Endodermal cell (in vitro differentiated cells): ENCODE measurements at regions not wholly inside any gene's neighbourhood (a gene's known extent, or its start where the extent isn't known, plus 50 kb on each side); places are given as distances from the start of the nearest gene placed in this dataset.
"Not testable (repeated sequence)": the region's sequence is repeated elsewhere in the genome, so short reads cannot be mapped to it uniquely, and the experiment has no call there.

Experiments
- DNase-seq: peaks from one replicate; pipeline ENCODE4 v3.0.0-alpha.2; 2017
- H3K27ac ChIP-seq: 2 replicates; pipeline ENCODE4 v1.5.1; 2013; ENCODE audit warnings: mild to moderate bottlenecking, low read depth, low read length, moderate library complexity
- H3K27me3 ChIP-seq: 2 replicates; pipeline ENCODE4 v1.6.1; 2013; ENCODE audit warnings: mild to moderate bottlenecking, low read length, moderate library complexity; ENCODE audit not compliant: insufficient read depth, control insufficient read depth, poor library complexity, severe bottlenecking
- H3K36me3 ChIP-seq: 2 replicates; pipeline ENCODE4 v1.7.0; 2013; ENCODE audit warnings: mild to moderate bottlenecking, low read length, moderate library complexity; ENCODE audit not compliant: control insufficient read depth, insufficient read depth
- H3K4me1 ChIP-seq: one replicate; pipeline ENCODE4 v1.7.0; 2013; ENCODE audit warnings: low read length; ENCODE audit not compliant: control insufficient read depth, insufficient read depth
- H3K4me3 ChIP-seq: 2 replicates; pipeline ENCODE4 v1.5.1; 2013; ENCODE audit warnings: mild to moderate bottlenecking, low read length, moderate library complexity
- H3K9ac ChIP-seq: 2 replicates; pipeline ENCODE4 v1.6.1; 2013; ENCODE audit warnings: mild to moderate bottlenecking, low read length, moderate library complexity; ENCODE audit not compliant: poor library complexity, severe bottlenecking; ENCODE audit errors: extremely low read depth
- H3K9me3 ChIP-seq: 2 replicates; pipeline ENCODE4 v1.6.1; 2013; ENCODE audit warnings: mild to moderate bottlenecking, low read length, moderate library complexity; ENCODE audit not compliant: control insufficient read depth
- H3K27ac Mint-ChIP-seq: 2 replicates; pipeline ENCODE4 v1.8.0; 2020; ENCODE audit warnings: mixed read lengths
- H3K27me3 Mint-ChIP-seq: 2 replicates; pipeline ENCODE4 v1.8.0; 2021; ENCODE audit warnings: mild to moderate bottlenecking, mixed read lengths; ENCODE audit not compliant: insufficient read depth
- H3K36me3 Mint-ChIP-seq: 2 replicates; pipeline ENCODE4 v1.8.0; 2020; ENCODE audit warnings: low read depth, mixed read lengths
- H3K4me1 Mint-ChIP-seq: 2 replicates; pipeline ENCODE4 v1.8.0; 2020; ENCODE audit warnings: mixed read lengths
- H3K4me3 Mint-ChIP-seq: 2 replicates; pipeline ENCODE4 v1.8.0; 2020; ENCODE audit warnings: mild to moderate bottlenecking, moderate library complexity, mixed read lengths
- H3K9me3 Mint-ChIP-seq: 2 replicates; pipeline ENCODE4 v1.8.0; 2020; ENCODE audit warnings: mild to moderate bottlenecking, mixed read lengths
- WGBS, 2 experiments: methylation state at CpG; one replicate each; pipeline versions ENCODE4 v1.1.5 to v1.1.7; 2013; ENCODE audit warnings: missing lambda C conversion rate in 2 of 2, mixed read lengths in 1 of 2; ENCODE audit not compliant: insufficient coverage in 1 of 2, insufficient read length in 1 of 2; 5-methylcytosine and 5-hydroxymethylcytosine counted together
- TF ChIP-seq, protein P1 (sequence below): fragments of 200-600 bp; sonication (generic); conservative IDR thresholded peaks from 2 replicates; pipeline ENCODE4 v1.5.0; 2021; ENCODE audit warnings: antibody characterized with exemption, mild to moderate bottlenecking

DNA sequence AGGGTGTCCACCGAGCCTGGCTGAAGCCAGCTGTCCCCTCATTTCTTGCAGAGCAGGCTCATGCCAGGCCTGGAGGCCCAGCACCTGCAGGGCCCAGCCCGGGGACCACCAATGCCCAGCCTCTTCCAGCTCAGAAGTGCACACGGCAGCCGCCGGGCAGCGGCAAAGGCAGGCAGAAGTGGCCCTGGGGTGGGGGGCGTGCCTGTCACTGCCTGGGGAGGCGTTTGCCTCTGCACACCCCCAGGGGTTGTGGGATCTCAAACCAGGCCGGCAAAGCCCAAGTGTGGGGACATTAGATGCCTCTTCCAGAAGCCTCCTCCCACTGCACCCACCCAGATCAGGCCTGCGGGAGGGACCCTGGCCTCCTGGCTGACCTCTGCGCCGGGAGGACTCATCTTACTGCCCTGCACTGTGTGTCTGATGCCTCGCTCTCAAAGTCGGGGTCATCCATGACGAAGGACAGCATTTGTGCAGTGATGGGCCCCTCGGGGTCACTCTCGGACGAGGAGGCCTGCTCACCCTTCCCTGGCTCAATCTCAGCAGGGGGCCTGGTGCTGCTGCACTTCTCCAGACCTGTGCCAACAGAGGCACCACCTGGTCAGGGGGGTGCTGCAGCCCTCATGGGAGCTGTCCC lies 255.8 kb downstream of the ANKRD30B start:
- not testable (repeated sequence) for DNase-seq, H3K27me3 Mint-ChIP-seq, H3K27ac ChIP-seq, H3K36me3 Mint-ChIP-seq, H3K9ac ChIP-seq, H3K4me1 ChIP-seq, H3K27me3 ChIP-seq, H3K27ac Mint-ChIP-seq, H3K4me3 ChIP-seq, H3K9me3 ChIP-seq, H3K4me1 Mint-ChIP-seq, H3K4me3 Mint-ChIP-seq, H3K36me3 ChIP-seq
- H3K9me3 Mint-ChIP-seq: peaks cover 72% of the 10 kb centered on the region
- WGBS, 2 experiments: 86 to 95% methylated on average over 4 to 18 of the region's 18 CpGs

DNA sequence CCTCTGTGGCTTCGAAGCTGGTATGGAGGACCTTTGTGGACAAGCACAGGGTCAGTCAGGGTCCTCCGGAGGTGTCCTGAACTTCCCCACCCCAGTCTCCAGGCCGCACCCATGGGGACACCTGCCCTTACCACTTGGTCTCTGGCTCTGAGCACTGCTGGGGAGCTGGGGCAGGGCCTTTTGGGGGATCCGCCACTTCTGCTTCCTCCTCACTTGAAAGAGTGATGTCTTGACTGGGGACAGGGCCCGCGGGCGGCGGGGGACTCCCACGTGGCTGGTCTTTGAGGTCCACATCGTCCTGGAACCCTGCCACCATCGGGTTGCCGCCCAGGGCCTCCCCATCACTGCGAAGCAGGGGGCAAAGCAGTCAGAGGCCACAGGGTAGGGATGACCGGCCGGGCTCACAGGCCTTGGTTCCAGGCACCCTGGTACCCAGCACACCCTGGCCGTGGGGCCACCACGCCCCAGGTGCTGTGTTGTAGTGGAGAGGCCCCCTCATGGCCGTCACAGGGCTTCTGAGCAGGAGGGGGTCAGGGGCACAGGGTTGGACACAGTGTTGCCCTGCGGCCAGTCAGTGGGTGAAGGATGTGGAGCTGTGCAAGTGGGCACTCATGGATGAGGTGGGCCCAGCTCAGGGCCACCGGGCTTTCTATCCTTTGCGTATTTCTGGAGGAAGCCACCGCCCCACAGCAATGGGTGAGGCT lies 256.4 kb downstream of the ANKRD30B start:
- H3K9me3 Mint-ChIP-seq: peaks cover 76% of the 10 kb centered on the region

DNA sequence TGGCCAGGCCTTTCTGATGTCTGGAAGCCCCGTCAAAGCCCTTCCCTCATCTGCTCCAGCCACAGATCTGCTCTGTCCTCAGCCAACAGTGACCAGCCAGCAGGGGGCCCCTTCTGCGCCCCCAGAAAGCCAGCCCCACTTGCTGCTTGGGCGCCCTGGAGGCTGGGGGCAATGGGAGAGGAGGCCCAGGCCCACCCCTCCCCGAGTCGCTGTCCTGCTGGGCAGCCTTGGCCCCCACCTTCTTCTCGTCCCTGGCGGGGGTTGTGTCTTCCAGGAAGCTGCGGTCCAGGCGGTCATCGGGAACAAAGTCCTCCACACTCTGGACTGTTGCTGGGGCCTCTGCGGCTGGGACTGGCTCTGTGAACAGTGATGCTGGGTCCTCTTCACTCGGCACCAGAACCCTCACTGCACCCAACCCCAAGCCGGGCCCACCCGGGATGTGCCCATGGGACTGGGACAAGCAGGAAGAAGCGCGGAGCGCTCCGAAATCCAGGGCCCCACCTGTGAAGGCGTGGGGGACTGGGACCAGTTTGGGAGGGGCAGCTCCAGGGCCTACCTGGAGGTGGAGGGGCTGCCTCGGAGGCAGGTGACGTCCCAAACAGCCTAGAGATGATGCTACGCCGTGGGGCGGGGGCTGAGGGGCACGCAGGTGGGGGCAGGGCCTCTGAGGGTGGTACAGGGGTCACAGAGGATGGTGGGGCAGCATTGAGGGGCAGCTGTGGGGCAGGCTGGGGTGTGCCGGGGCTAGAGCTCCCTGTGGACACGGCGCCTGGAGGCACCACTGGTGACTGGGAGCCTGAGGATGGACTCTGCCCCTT lies 257.6 kb downstream of the ANKRD30B start:
- Histone ChIP-seq H3K4me3 (no peak overlapping the region), H3K4me1 (no peaks in the 10 kb centered on the region), H3K27me3 (no peaks in the 10 kb centered on the region), H3K27ac (no peak overlapping the region), H3K9me3 (peaks cover 13% of the 10 kb centered on the region), H3K9ac (no peak overlapping the region), H3K36me3 (no peaks in the 10 kb centered on the region)
- 83 to 86% methylated on average over 7 to 28 of the region's 28 CpGs for WGBS, 2 experiments
- no peak overlapping the region for H3K27ac Mint-ChIP-seq
- peaks cover 79% of the 10 kb centered on the region for H3K9me3 Mint-ChIP-seq
- H3K4me3 Mint-ChIP-seq: no peak overlapping the region
- H3K4me1 Mint-ChIP-seq: no peaks in the 10 kb centered on the region
- no peak for DNase-seq
- no peaks in the 10 kb centered on the region for H3K36me3 Mint-ChIP-seq
- TF ChIP-seq, protein P1, sequence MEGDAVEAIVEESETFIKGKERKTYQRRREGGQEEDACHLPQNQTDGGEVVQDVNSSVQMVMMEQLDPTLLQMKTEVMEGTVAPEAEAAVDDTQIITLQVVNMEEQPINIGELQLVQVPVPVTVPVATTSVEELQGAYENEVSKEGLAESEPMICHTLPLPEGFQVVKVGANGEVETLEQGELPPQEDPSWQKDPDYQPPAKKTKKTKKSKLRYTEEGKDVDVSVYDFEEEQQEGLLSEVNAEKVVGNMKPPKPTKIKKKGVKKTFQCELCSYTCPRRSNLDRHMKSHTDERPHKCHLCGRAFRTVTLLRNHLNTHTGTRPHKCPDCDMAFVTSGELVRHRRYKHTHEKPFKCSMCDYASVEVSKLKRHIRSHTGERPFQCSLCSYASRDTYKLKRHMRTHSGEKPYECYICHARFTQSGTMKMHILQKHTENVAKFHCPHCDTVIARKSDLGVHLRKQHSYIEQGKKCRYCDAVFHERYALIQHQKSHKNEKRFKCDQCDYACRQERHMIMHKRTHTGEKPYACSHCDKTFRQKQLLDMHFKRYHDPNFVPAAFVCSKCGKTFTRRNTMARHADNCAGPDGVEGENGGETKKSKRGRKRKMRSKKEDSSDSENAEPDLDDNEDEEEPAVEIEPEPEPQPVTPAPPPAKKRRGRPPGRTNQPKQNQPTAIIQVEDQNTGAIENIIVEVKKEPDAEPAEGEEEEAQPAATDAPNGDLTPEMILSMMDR: no peak
- H3K27me3 Mint-ChIP-seq: no peaks in the 10 kb centered on the region

More for the DNA sequence above, 256.4 kb downstream of the ANKRD30B start:
- not testable (repeated sequence) for H3K27ac Mint-ChIP-seq, H3K27me3 ChIP-seq, H3K4me1 ChIP-seq, H3K4me3 ChIP-seq, H3K27me3 Mint-ChIP-seq, H3K27ac ChIP-seq, H3K36me3 Mint-ChIP-seq, DNase-seq, H3K4me3 Mint-ChIP-seq, H3K9ac ChIP-seq, H3K36me3 ChIP-seq, H3K4me1 Mint-ChIP-seq
- H3K9me3 ChIP-seq: peaks cover 11% of the 10 kb centered on the region
- 68 to 80% methylated on average over 6 to 22 of the region's 22 CpGs for WGBS, 2 experiments

DNA sequence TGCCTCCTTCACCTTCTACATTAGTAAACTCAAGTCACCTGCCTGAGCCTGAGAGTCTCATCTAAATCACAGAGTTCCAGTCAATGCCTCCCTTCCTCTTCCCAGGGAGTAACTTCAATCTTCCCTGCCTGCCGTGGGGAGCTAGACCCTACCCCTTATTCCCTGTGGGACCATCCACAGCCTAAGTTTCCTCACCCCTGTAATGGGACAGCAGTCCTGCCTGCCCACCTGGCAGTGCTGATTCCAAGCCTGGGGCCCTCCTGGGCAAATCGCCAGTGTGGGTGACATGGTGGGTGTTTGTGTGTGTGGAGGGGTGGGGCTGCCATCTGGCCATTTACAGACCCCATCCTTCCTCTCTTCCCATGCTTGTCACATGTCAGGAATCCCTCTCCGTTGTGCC lies 258.6 kb downstream of the ANKRD30B start:
- not testable (repeated sequence) for H3K4me3 Mint-ChIP-seq, H3K36me3 Mint-ChIP-seq, H3K4me1 ChIP-seq, H3K4me3 ChIP-seq, H3K36me3 ChIP-seq, H3K9ac ChIP-seq, H3K27ac Mint-ChIP-seq, DNase-seq, H3K4me1 Mint-ChIP-seq, H3K27ac ChIP-seq, H3K27me3 ChIP-seq, H3K27me3 Mint-ChIP-seq
- 88% methylated on average over 2 of the region's 3 CpGs; no CpG with 5 or more reads in 1 of the 2 experiments for WGBS, 2 experiments
- peaks cover 13% of the 10 kb centered on the region for H3K9me3 ChIP-seq
- H3K9me3 Mint-ChIP-seq: peaks cover 83% of the 10 kb centered on the region

DNA sequence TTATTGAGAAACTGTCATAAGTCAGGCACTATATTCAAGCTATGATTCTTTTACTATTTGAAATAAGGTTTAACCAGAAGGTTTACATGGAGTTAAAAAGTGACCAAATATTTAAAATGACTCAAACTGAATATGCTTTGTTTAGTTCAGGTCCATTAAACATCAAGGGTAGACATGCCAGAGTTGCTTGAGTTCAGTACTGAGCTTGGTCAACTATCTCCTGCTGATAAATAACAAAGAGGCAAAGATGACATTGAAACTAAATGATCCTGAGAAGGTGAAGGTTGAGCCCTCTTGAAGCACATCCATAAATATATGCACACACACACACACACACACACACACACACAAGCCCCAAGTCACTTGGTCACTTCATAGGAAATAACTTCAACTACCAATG lies 278.1 kb downstream of the ANKRD30B start:
- H3K4me3 ChIP-seq, H3K27ac Mint-ChIP-seq, DNase-seq, H3K4me1 Mint-ChIP-seq, H3K27me3 Mint-ChIP-seq, H3K27me3 ChIP-seq, H3K9me3 ChIP-seq, H3K27ac ChIP-seq, H3K36me3 Mint-ChIP-seq, H3K4me3 Mint-ChIP-seq, H3K4me1 ChIP-seq, H3K36me3 ChIP-seq, H3K9ac ChIP-seq: not testable (repeated sequence)
- peaks cover 56% of the 10 kb centered on the region for H3K9me3 Mint-ChIP-seq
